SK-N-SH treated with all-trans-retinoic acid at 6 μM for 48 hours (cell line): ENCODE measurements at regions not wholly inside any gene's neighbourhood (a gene's known extent, or its start where the extent isn't known, plus 50 kb on each side); places are given as distances from the start of the nearest gene placed in this dataset.

Source experiments
- ATAC-seq: fragments of 200-7000 bp; cut with Tn5 transposase; 3 replicates; pipeline ENCODE4 v1.9.1; 2020; ENCODE audit warnings: mild to moderate bottlenecking, moderate library complexity
- ARNTL ChIP-seq: fragments of 450-650 bp; formaldehyde crosslinking; IDR thresholded peaks from 2 replicates; pipeline ENCODE4 v1.5.0; 2020; ENCODE audit warnings: low read depth, mild to moderate bottlenecking, moderate library complexity, borderline replicate concordance
- BACH2 ChIP-seq: fragments of 250-450 bp; sonication (Bioruptor Pico); IDR thresholded peaks from 2 replicates; pipeline ENCODE4 v1.9.0; 2021; ENCODE audit warnings: mild to moderate bottlenecking, borderline replicate concordance
- CSDC2 ChIP-seq: fragments of 250-450 bp; sonication (Bioruptor Pico); IDR thresholded peaks from 2 replicates; pipeline ENCODE4 v1.5.0; 2020; ENCODE audit warnings: mild to moderate bottlenecking, moderate library complexity
- ESRRG ChIP-seq: fragments of 250-450 bp; sonication (Bioruptor Pico); IDR thresholded peaks from 2 replicates; pipeline ENCODE4 v1.6.1; 2021; ENCODE audit warnings: mild to moderate bottlenecking
- GLIS3 ChIP-seq: fragments of 250-450 bp; sonication (Bioruptor Pico); IDR thresholded peaks from 2 replicates; pipeline ENCODE4 v1.5.0; 2020; ENCODE audit warnings: mild to moderate bottlenecking, moderate library complexity
- OSR1 ChIP-seq: fragments of 250-450 bp; sonication (Bioruptor Pico); IDR thresholded peaks from 2 replicates; pipeline ENCODE4 v1.8.0; 2022; ENCODE audit warnings: moderate library complexity, mild to moderate bottlenecking, inconsistent platforms
- PPARA ChIP-seq: fragments of 250-450 bp; sonication (Bioruptor Pico); IDR thresholded peaks from 2 replicates; pipeline ENCODE4 v1.5.0; 2020; ENCODE audit warnings: mild to moderate bottlenecking, borderline replicate concordance
- RARB ChIP-seq: fragments of 250-450 bp; sonication (Bioruptor Pico); IDR thresholded peaks from 2 replicates; pipeline ENCODE4 v1.8.0; 2021; ENCODE audit warnings: mild to moderate bottlenecking, moderate library complexity
- SNAI2 ChIP-seq: fragments of 250-450 bp; sonication (Bioruptor Pico); IDR thresholded peaks from 2 replicates; pipeline ENCODE4 v1.5.0; 2020; ENCODE audit warnings: mild to moderate bottlenecking, moderate library complexity
- TCF4 ChIP-seq: fragments of 250-450 bp; sonication (Bioruptor Pico); IDR thresholded peaks from 2 replicates; pipeline ENCODE4 v1.8.0; 2021; ENCODE audit warnings: mild to moderate bottlenecking, moderate library complexity, borderline replicate concordance
- TOX ChIP-seq: fragments of 250-450 bp; sonication (Bioruptor Pico); IDR thresholded peaks from 2 replicates; pipeline ENCODE4 v1.8.0; 2021; ENCODE audit warnings: mild to moderate bottlenecking, moderate library complexity, borderline replicate concordance
- ZC3H10 ChIP-seq: fragments of 250-450 bp; sonication (Bioruptor Pico); IDR thresholded peaks from 2 replicates; pipeline ENCODE4 v1.5.1; 2021; ENCODE audit warnings: mild to moderate bottlenecking, moderate library complexity
- ZFP3 ChIP-seq: fragments of 250-450 bp; sonication (Bioruptor Pico); IDR thresholded peaks from 2 replicates; pipeline ENCODE4 v1.5.0; 2020; ENCODE audit warnings: mild to moderate bottlenecking, moderate library complexity
- ZFP30 ChIP-seq: fragments of 450-650 bp; formaldehyde crosslinking; IDR thresholded peaks from 2 replicates; pipeline ENCODE4 v1.5.0; 2022; ENCODE audit warnings: mild to moderate bottlenecking, moderate library complexity
- ZNF565 ChIP-seq: fragments of 450-650 bp; formaldehyde crosslinking; conservative IDR thresholded peaks from 2 replicates; pipeline ENCODE4 v1.5.0; 2020; ENCODE audit warnings: low read depth, mild to moderate bottlenecking, moderate library complexity
- ZNF70 ChIP-seq: fragments of 450-650 bp; formaldehyde crosslinking; IDR thresholded peaks from 2 replicates; pipeline ENCODE4 v1.5.0; 2020; ENCODE audit warnings: mild to moderate bottlenecking, moderate library complexity
- ZNF8 ChIP-seq: fragments of 450-650 bp; formaldehyde crosslinking; IDR thresholded peaks from 2 replicates; pipeline ENCODE4 v1.5.0; 2020; ENCODE audit warnings: mild to moderate bottlenecking, moderate library complexity
- TF ChIP-seq, protein P1 (sequence below): fragments of 250-450 bp; sonication (Bioruptor Pico); IDR thresholded peaks from 2 replicates; pipeline ENCODE4 v1.8.0; 2021; ENCODE audit warnings: low read depth, mild to moderate bottlenecking, moderate library complexity, borderline replicate concordance
- TF ChIP-seq, protein P2 (sequence below): fragments of 250-450 bp; sonication (Bioruptor Pico); IDR thresholded peaks from 2 replicates; pipeline ENCODE4 v1.8.0; 2020; ENCODE audit warnings: mild to moderate bottlenecking, moderate library complexity, borderline replicate concordance
- TF ChIP-seq, protein P3 (sequence below): fragments of 250-450 bp; sonication (Bioruptor Pico); IDR thresholded peaks from 2 replicates; pipeline ENCODE4 v1.5.1; 2021; ENCODE audit warnings: mild to moderate bottlenecking, moderate library complexity
- TF ChIP-seq, protein P4 (sequence below): fragments of 250-450 bp; sonication (Bioruptor Pico); IDR thresholded peaks from 2 replicates; pipeline ENCODE4 v1.5.0; 2020; ENCODE audit warnings: mild to moderate bottlenecking, moderate library complexity

DNA sequence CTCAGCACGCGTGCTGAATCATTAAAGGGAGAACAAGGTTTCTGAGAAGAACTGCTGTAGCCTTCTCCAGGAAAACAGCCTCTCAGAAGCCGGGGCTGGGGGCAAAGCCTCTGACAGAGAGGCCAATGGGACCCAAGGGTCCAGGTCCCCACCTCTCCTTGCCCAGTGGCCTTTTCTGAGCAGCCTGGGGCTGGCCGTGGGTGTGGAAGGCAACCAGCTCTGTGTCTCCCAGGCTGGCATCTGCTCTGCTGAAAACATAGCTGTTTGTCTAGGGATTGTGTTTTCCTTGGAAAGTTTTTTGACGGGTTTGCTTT is 261.2 kb downstream of the NPHP4 start:
- TF ChIP-seq SNAI2 (CRISPR knock-in tag) = no peak
- TF ChIP-seq BACH2 (CRISPR knock-in tag) = no peak
- TF ChIP-seq ESRRG (CRISPR knock-in tag) = no peak
- no peak for TF ChIP-seq RARB (CRISPR knock-in tag)
- TF ChIP-seq ARNTL (CRISPR knock-in tag) = no peak
- TF ChIP-seq TCF4 (CRISPR knock-in tag) = no peak
- TF ChIP-seq, protein P1, sequence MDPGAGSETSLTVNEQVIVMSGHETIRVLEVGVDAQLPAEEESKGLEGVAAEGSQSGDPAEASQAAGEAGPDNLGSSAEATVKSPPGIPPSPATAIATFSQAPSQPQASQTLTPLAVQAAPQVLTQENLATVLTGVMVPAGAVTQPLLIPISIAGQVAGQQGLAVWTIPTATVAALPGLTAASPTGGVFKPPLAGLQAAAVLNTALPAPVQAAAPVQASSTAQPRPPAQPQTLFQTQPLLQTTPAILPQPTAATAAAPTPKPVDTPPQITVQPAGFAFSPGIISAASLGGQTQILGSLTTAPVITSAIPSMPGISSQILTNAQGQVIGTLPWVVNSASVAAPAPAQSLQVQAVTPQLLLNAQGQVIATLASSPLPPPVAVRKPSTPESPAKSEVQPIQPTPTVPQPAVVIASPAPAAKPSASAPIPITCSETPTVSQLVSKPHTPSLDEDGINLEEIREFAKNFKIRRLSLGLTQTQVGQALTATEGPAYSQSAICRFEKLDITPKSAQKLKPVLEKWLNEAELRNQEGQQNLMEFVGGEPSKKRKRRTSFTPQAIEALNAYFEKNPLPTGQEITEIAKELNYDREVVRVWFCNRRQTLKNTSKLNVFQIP (CRISPR knock-in tag) = no peak
- no peak for TF ChIP-seq TOX (CRISPR knock-in tag)
- TF ChIP-seq PPARA (CRISPR knock-in tag) = no peak
- no peak for TF ChIP-seq ZFP30
- no peak for TF ChIP-seq ZNF70 (CRISPR knock-in tag)
- ATAC-seq = no peak

DNA sequence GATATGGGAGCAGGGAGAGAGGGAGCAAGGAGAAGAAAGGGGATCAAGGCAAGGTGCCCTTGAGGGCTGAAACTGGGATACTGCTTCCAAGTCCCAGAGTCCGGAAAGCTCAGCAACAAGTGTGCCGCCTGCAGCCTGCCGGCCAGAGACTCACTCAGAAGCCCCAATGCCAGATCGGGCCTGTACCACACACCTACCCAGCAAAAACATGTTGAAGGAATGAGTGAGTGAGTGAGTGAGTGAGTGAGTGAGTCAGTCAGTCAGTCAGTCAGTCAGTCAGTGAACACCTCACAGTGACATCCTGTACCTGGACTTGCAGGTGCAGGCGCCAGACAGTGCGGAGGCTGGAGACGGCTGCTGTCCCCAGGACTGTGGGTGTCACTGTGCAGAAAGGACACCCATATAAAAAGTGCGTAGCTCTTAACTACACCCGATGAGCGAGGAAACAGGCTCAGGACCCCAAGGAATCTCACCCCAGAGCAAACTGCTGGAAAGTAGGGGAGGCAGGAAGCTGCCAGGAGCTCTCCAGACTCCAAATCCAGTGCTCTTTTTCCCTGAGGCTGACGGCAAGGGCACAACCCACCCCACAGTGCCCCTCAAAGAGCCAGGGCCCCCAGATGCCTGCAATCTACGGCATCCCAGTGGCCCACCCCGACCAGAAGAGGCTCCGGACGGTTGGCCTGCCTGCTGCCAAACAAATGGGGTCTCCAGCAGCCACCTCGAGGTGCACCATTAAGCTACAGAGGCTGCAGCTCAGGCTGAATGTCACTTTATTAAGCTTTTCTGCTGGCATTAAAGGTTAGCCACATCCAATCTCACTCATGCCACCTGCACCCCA is 261.7 kb downstream of the NPHP4 start:
- ATAC-seq = no peak
- TF ChIP-seq, protein P1 (CRISPR knock-in tag) = no peak
- TF ChIP-seq SNAI2 (CRISPR knock-in tag) (no peak), ZNF70 (CRISPR knock-in tag) (no peak), TCF4 (CRISPR knock-in tag) (no peak), OSR1 (CRISPR knock-in tag) (no peak), CSDC2 (CRISPR knock-in tag) (no peak), ZFP3 (CRISPR knock-in tag) (no peak), PPARA (CRISPR knock-in tag) (no peak)

DNA sequence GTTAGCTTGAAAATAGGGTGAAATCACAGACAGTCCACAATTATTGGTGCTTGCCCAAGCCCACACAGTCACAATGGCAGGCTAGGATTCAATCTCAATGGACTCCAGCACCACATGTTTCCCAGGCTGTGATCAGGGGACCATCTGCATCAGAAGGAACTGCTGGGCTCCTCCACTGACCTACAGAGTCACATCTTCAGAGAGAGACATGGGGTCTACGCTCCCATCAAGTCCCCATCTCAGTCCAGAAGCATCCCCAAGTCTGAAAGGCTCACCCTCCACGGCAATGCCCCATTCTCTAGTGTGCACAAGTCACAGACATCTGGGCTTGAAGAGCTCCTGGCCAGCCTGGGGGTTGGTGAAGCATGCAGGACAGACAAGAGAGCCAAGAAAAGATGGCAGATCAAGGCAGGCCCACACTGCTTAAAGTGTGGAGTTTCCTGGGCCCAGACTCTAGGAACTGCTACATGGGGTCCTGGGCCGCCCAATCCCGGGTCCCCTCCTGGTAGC is 262.5 kb downstream of the NPHP4 start:
- TF ChIP-seq, protein P2, sequence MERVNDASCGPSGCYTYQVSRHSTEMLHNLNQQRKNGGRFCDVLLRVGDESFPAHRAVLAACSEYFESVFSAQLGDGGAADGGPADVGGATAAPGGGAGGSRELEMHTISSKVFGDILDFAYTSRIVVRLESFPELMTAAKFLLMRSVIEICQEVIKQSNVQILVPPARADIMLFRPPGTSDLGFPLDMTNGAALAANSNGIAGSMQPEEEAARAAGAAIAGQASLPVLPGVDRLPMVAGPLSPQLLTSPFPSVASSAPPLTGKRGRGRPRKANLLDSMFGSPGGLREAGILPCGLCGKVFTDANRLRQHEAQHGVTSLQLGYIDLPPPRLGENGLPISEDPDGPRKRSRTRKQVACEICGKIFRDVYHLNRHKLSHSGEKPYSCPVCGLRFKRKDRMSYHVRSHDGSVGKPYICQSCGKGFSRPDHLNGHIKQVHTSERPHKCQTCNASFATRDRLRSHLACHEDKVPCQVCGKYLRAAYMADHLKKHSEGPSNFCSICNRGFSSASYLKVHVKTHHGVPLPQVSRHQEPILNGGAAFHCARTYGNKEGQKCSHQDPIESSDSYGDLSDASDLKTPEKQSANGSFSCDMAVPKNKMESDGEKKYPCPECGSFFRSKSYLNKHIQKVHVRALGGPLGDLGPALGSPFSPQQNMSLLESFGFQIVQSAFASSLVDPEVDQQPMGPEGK (CRISPR knock-in tag) = no peak
- TF ChIP-seq, protein P3, sequence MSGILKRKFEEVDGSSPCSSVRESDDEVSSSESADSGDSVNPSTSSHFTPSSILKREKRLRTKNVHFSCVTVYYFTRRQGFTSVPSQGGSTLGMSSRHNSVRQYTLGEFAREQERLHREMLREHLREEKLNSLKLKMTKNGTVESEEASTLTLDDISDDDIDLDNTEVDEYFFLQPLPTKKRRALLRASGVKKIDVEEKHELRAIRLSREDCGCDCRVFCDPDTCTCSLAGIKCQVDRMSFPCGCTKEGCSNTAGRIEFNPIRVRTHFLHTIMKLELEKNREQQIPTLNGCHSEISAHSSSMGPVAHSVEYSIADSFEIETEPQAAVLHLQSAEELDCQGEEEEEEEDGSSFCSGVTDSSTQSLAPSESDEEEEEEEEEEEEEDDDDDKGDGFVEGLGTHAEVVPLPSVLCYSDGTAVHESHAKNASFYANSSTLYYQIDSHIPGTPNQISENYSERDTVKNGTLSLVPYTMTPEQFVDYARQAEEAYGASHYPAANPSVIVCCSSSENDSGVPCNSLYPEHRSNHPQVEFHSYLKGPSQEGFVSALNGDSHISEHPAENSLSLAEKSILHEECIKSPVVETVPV (CRISPR knock-in tag) = no peak
- no peak for TF ChIP-seq BACH2 (CRISPR knock-in tag)
- no peak for TF ChIP-seq GLIS3 (CRISPR knock-in tag)
- no peak for TF ChIP-seq ZC3H10 (CRISPR knock-in tag)
- TF ChIP-seq SNAI2 (CRISPR knock-in tag) = no peak
- TF ChIP-seq, protein P4, sequence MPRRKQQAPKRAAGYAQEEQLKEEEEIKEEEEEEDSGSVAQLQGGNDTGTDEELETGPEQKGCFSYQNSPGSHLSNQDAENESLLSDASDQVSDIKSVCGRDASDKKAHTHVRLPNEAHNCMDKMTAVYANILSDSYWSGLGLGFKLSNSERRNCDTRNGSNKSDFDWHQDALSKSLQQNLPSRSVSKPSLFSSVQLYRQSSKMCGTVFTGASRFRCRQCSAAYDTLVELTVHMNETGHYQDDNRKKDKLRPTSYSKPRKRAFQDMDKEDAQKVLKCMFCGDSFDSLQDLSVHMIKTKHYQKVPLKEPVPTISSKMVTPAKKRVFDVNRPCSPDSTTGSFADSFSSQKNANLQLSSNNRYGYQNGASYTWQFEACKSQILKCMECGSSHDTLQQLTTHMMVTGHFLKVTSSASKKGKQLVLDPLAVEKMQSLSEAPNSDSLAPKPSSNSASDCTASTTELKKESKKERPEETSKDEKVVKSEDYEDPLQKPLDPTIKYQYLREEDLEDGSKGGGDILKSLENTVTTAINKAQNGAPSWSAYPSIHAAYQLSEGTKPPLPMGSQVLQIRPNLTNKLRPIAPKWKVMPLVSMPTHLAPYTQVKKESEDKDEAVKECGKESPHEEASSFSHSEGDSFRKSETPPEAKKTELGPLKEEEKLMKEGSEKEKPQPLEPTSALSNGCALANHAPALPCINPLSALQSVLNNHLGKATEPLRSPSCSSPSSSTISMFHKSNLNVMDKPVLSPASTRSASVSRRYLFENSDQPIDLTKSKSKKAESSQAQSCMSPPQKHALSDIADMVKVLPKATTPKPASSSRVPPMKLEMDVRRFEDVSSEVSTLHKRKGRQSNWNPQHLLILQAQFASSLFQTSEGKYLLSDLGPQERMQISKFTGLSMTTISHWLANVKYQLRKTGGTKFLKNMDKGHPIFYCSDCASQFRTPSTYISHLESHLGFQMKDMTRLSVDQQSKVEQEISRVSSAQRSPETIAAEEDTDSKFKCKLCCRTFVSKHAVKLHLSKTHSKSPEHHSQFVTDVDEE (CRISPR knock-in tag) = no peak
- TF ChIP-seq, protein P1 (CRISPR knock-in tag) = no peak
- no peak for TF ChIP-seq RARB (CRISPR knock-in tag)
- TF ChIP-seq TOX (CRISPR knock-in tag) = no peak
- TF ChIP-seq ZNF70 (CRISPR knock-in tag) = no peak
- no peak for TF ChIP-seq ZNF8 (CRISPR knock-in tag)
- no peak for TF ChIP-seq CSDC2 (CRISPR knock-in tag)
- no peak for TF ChIP-seq ZFP3 (CRISPR knock-in tag)
- TF ChIP-seq ZNF565 (CRISPR knock-in tag) = no peak
- TF ChIP-seq, all 23 proteins: peak for 0
- no peak for ATAC-seq
